ENCODE measurements at regions not wholly inside any gene's neighbourhood (a gene's known extent, or its start where the extent isn't known, plus 50 kb on each side); places are given as distances from the start of the nearest gene placed in this dataset.

GRCh38 chr13:83065108-83065507 lies 817.2 kb downstream of the SLITRK1 start:
- H3K27me3 Mint-ChIP-seq = no peaks in the 10 kb centered on the region
- Histone ChIP-seq H3K9ac (ENCODE audit: low read length) (no peak overlapping the region), H3K9me3 (ENCODE audit: control extremely low read depth in 1 of 3, control insufficient read depth in 2 of 3, insufficient read depth in 1 of 3, low read length in 2 of 3) (no peaks in the 10 kb centered on the region), H3K27ac (ENCODE audit: low read length in 2 of 2) (no peak overlapping the region), H3K4me2 (replicated peaks; ENCODE audit: low read depth, low read length, poor library complexity, severe bottlenecking) (no peak overlapping the region), H3K27me3 (replicated peaks in 1 of 4; ENCODE audit: control extremely low read depth in 1 of 4, control insufficient read depth in 3 of 4, insufficient read depth in 4 of 4, low read length in 3 of 4) (no peaks in the 10 kb centered on the region), H3K4me1 (ENCODE audit: control insufficient read depth in 2 of 2, insufficient read depth in 2 of 2, low read length in 2 of 2) (no peaks in the 10 kb centered on the region), H3K4me3 (ENCODE audit: control extremely low read depth in 1 of 5, extremely low read depth in 1 of 5, insufficient read depth in 1 of 5, low read depth in 2 of 5, low read length in 4 of 5) (no peak overlapping the region), H4K20me1 (ENCODE audit: control insufficient read depth, insufficient read depth, low read length, poor library complexity, severe bottlenecking) (no peaks in the 10 kb centered on the region), H3K79me2 (ENCODE audit: control insufficient read depth, insufficient read depth, low read length) (no peaks in the 10 kb centered on the region), H2AFZ (ENCODE audit: insufficient read depth, low read depth, low read length, poor library complexity, severe bottlenecking) (no peak overlapping the region), H3K36me3 (replicated peaks in 1 of 2; ENCODE audit: control extremely low read depth in 1 of 2, control insufficient read depth in 1 of 2, extremely low read depth in 1 of 2, insufficient read depth in 2 of 2, low read length in 1 of 2) (no peaks in the 10 kb centered on the region)
- ChIA-PET CTCF (no interaction called here), POLR2A (no interaction called here)
- no peaks in the 10 kb centered on the region for H3K4me1 Mint-ChIP-seq
- TF ChIP-seq, protein P1, sequence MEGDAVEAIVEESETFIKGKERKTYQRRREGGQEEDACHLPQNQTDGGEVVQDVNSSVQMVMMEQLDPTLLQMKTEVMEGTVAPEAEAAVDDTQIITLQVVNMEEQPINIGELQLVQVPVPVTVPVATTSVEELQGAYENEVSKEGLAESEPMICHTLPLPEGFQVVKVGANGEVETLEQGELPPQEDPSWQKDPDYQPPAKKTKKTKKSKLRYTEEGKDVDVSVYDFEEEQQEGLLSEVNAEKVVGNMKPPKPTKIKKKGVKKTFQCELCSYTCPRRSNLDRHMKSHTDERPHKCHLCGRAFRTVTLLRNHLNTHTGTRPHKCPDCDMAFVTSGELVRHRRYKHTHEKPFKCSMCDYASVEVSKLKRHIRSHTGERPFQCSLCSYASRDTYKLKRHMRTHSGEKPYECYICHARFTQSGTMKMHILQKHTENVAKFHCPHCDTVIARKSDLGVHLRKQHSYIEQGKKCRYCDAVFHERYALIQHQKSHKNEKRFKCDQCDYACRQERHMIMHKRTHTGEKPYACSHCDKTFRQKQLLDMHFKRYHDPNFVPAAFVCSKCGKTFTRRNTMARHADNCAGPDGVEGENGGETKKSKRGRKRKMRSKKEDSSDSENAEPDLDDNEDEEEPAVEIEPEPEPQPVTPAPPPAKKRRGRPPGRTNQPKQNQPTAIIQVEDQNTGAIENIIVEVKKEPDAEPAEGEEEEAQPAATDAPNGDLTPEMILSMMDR (IDR thresholded peaks at IDR 0.05) = no peak
- TF ChIP-seq EZH2 (IDR thresholded peaks at IDR 0.05; ENCODE audit: borderline replicate concordance, insufficient read depth, low read depth, low read length, poor library complexity, severe bottlenecking) = no peak
- ATAC-seq (ENCODE audit: low read depth) (no peak), DNase-seq (no peak)
- H3K9me3 Mint-ChIP-seq (ENCODE audit: insufficient read depth) = no peaks in the 10 kb centered on the region
- no peak overlapping the region for H3K4me3 Mint-ChIP-seq
- H3K27ac Mint-ChIP-seq = no peak overlapping the region
- intact Hi-C loops (cut with micrococcal nuclease) = no loop called here
- WGBS (ENCODE audit: insufficient coverage) = 39% methylated on average over 2 of the region's 3 CpGs

DNA sequence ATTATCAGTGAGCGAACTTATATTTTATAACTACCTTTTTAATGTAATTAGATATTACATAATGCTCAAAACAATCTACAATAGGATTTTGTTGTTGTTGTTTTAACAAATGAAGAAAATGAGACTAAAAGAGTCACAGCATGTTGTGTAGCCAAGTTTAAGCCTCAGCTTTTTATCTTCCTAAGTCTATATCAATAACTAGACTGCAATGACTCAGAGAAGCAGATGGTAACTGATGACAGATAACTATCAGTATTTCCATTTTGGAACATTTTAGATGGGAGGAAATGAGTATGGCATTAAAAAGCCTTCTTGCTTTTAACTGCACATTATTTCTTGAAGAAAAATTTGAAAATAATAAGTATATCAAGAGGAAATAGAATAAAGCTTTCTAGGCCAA lies 825.2 kb downstream of the SLITRK1 start:
- H3K27me3 Mint-ChIP-seq = no peaks in the 10 kb centered on the region
- no CpG with 5 or more reads among the region's 1 CpG for WGBS (ENCODE audit: insufficient coverage)
- no peak for DNase-seq
- no peak overlapping the region for H3K27ac Mint-ChIP-seq
- no peaks in the 10 kb centered on the region for H4K20me1 ChIP-seq (ENCODE audit: control insufficient read depth, insufficient read depth, low read length, poor library complexity, severe bottlenecking)
- intact Hi-C loops (cut with micrococcal nuclease) = no loop called here
- H3K36me3 ChIP-seq (replicated peaks in 1 of 2; ENCODE audit: control extremely low read depth in 1 of 2, control insufficient read depth in 1 of 2, extremely low read depth in 1 of 2, insufficient read depth in 2 of 2, low read length in 1 of 2) = no peaks in the 10 kb centered on the region
- H3K9me3 ChIP-seq (ENCODE audit: control extremely low read depth in 1 of 3, control insufficient read depth in 2 of 3, insufficient read depth in 1 of 3, low read length in 2 of 3) = peaks cover 0 to 1% (median 0%) of the 10 kb centered on the region in 3 donors
- H3K4me3 ChIP-seq (ENCODE audit: control extremely low read depth in 1 of 5, extremely low read depth in 1 of 5, insufficient read depth in 1 of 5, low read depth in 2 of 5, low read length in 4 of 5) = no peak overlapping the region
- ATAC-seq (ENCODE audit: low read depth) = no peak
- no peaks in the 10 kb centered on the region for H3K4me1 Mint-ChIP-seq
- H3K4me1 ChIP-seq (ENCODE audit: control insufficient read depth in 2 of 2, insufficient read depth in 2 of 2, low read length in 2 of 2) = no peaks in the 10 kb centered on the region
- H3K4me3 Mint-ChIP-seq = no peak overlapping the region
- no peak overlapping the region for H3K27ac ChIP-seq (ENCODE audit: low read length in 2 of 2)
- no peak overlapping the region for H3K9ac ChIP-seq (ENCODE audit: low read length)
- ChIA-PET POLR2A (no interaction called here), CTCF (no interaction called here)
- no peak overlapping the region for H2AFZ ChIP-seq (ENCODE audit: insufficient read depth, low read depth, low read length, poor library complexity, severe bottlenecking)
- no peaks in the 10 kb centered on the region for H3K79me2 ChIP-seq (ENCODE audit: control insufficient read depth, insufficient read depth, low read length)
- H3K4me2 ChIP-seq (replicated peaks; ENCODE audit: low read depth, low read length, poor library complexity, severe bottlenecking) = no peak overlapping the region
- TF ChIP-seq, protein P1 (IDR thresholded peaks at IDR 0.05) = no peak
- TF ChIP-seq EZH2 (IDR thresholded peaks at IDR 0.05; ENCODE audit: borderline replicate concordance, insufficient read depth, low read depth, low read length, poor library complexity, severe bottlenecking) = no peak
- no peaks in the 10 kb centered on the region for H3K9me3 Mint-ChIP-seq (ENCODE audit: insufficient read depth)
- no peaks in the 10 kb centered on the region for H3K27me3 ChIP-seq (replicated peaks in 1 of 4; ENCODE audit: control extremely low read depth in 1 of 4, control insufficient read depth in 3 of 4, insufficient read depth in 4 of 4, low read length in 3 of 4)
